ENCODE measurements at regions not wholly inside any gene's neighbourhood (a gene's known extent, or its start where the extent isn't known, plus 50 kb on each side); places are given as distances from the start of the nearest gene placed in this dataset.

GRCh38 chr4:188854436-188854835, 715.2 kb downstream of the TRIML1 start:
- TF ChIP-seq CTCF (IDR thresholded peaks at IDR 0.05) (no peak), POLR2A (IDR thresholded peaks at IDR 0.05) (no peak)

Measured in lower leg skin (tissue), 3 donors.